ENCODE measurements at regions not wholly inside any gene's neighbourhood (a gene's known extent, or its start where the extent isn't known, plus 50 kb on each side); places are given as distances from the start of the nearest gene placed in this dataset.

DNA sequence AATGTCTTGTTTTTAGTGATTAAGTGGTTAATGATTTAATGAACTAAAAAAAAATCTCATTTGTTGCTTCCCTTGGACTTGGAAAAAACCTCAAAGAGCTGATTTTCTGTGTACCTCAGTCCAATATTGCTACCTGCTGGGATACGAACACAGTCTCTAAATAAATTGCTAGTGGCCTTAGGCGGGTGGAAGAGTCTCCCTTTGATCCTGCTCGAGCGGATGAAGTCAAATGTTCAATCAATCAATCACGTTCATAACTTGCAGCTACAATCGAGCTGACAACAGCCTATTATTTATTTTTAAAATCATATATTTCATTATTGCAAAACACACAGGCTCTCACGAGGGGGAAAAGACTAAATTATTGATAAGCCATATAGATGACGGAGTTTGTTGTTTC, 57.3 kb upstream of the HABP2 start:
- BruUV-seq (replicated peaks): no TSS peak
- intact Hi-C loops (cut with micrococcal nuclease) (no loop called here), in situ Hi-C loops (cut with MboI) (no loop called here)
- Histone ChIP-seq H3K4me1 (replicated peaks in 1 of 2; ENCODE audit: control insufficient read depth in 2 of 2, insufficient read depth in 2 of 2, low read length in 2 of 2) (no peaks in the 10 kb centered on the region), H3K27me3 (ENCODE audit: control insufficient read depth in 2 of 2, insufficient read depth in 2 of 2, low read length in 2 of 2) (peaks cover 0 to 22% of the 10 kb centered on the region in 2 experiments; a peak in 3 of 5 replicates), H3K27ac (ENCODE audit: extremely low read depth, low read depth, low read length) (no peak overlapping the region), H3K4me3 (no peak overlapping the region), H3K36me3 (ENCODE audit: control insufficient read depth, insufficient read depth, low read length) (no peaks in the 10 kb centered on the region), H3K9me3 (replicated peaks; ENCODE audit: control insufficient read depth, insufficient read depth, low read depth, low read length) (no peaks in the 10 kb centered on the region), H3K9ac (ENCODE audit: insufficient read depth in 1 of 2, low read depth in 2 of 2, low read length in 2 of 2) (no peak overlapping the region), H4K20me1 (replicated peaks; ENCODE audit: control insufficient read depth, insufficient read depth, low read length) (no peaks in the 10 kb centered on the region), H2AFZ (ENCODE audit: low read depth, low read length) (no peak overlapping the region), H3K9me1 (ENCODE audit: control insufficient read depth, insufficient read depth, low read length) (no peaks in the 10 kb centered on the region), H3K4me2 (ENCODE audit: insufficient read depth, low read length) (no peak overlapping the region), H3K79me2 (ENCODE audit: control insufficient read depth, insufficient read depth, low read length) (no peaks in the 10 kb centered on the region)
- ChIA-PET POLR2A (no interaction called here), CTCF (ENCODE audit: low intra/inter-chr PET ratio) (no interaction called here)
- under 1% methylated on average over 8 of the region's 8 CpGs for WGBS (ENCODE audit: insufficient coverage, low coverage, missing lambda C conversion rate)
- ATAC-seq (no peak), DNase-seq (ENCODE audit: extremely low read depth in 1 of 4, low spot score in 3 of 4) (no peak), FAIRE-seq (no peak)
- TF ChIP-seq POLR2G (IDR thresholded peaks at IDR 0.05; ENCODE audit: low read depth, low read length) (no peak), ZNF830 (CRISPR knock-in tag; IDR thresholded peaks at IDR 0.05) (no peak), ZNF143 (CRISPR knock-in tag; IDR thresholded peaks at IDR 0.05) (no peak), ZNF644 (tag; IDR thresholded peaks at IDR 0.05; ENCODE audit: low read depth) (no peak), ATF1 (CRISPR knock-in tag; IDR thresholded peaks at IDR 0.05) (no peak), ATF1 (tag; IDR thresholded peaks at IDR 0.05) (no peak), TGIF2 (CRISPR knock-in tag; IDR thresholded peaks at IDR 0.05) (no peak), DPF2 (IDR thresholded peaks at IDR 0.05) (no peak), E2F3 (CRISPR knock-in tag; IDR thresholded peaks at IDR 0.05) (no peak)
- TF ChIP-seq, protein P1, sequence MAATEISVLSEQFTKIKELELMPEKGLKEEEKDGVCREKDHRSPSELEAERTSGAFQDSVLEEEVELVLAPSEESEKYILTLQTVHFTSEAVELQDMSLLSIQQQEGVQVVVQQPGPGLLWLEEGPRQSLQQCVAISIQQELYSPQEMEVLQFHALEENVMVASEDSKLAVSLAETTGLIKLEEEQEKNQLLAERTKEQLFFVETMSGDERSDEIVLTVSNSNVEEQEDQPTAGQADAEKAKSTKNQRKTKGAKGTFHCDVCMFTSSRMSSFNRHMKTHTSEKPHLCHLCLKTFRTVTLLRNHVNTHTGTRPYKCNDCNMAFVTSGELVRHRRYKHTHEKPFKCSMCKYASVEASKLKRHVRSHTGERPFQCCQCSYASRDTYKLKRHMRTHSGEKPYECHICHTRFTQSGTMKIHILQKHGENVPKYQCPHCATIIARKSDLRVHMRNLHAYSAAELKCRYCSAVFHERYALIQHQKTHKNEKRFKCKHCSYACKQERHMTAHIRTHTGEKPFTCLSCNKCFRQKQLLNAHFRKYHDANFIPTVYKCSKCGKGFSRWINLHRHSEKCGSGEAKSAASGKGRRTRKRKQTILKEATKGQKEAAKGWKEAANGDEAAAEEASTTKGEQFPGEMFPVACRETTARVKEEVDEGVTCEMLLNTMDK (IDR thresholded peaks at IDR 0.05; ENCODE audit: borderline replicate concordance, insufficient read depth, low read depth, low read length, poor library complexity, severe bottlenecking): no peak
- TF ChIP-seq, protein P2, sequence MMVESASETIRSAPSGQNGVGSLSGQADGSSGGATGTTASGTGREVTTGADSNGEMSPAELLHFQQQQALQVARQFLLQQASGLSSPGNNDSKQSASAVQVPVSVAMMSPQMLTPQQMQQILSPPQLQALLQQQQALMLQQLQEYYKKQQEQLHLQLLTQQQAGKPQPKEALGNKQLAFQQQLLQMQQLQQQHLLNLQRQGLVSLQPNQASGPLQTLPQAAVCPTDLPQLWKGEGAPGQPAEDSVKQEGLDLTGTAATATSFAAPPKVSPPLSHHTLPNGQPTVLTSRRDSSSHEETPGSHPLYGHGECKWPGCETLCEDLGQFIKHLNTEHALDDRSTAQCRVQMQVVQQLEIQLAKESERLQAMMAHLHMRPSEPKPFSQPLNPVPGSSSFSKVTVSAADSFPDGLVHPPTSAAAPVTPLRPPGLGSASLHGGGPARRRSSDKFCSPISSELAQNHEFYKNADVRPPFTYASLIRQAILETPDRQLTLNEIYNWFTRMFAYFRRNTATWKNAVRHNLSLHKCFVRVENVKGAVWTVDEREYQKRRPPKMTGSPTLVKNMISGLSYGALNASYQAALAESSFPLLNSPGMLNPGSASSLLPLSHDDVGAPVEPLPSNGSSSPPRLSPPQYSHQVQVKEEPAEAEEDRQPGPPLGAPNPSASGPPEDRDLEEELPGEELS (CRISPR knock-in tag; IDR thresholded peaks at IDR 0.05; ENCODE audit: borderline replicate concordance): no peak
- TF ChIP-seq, protein P3, sequence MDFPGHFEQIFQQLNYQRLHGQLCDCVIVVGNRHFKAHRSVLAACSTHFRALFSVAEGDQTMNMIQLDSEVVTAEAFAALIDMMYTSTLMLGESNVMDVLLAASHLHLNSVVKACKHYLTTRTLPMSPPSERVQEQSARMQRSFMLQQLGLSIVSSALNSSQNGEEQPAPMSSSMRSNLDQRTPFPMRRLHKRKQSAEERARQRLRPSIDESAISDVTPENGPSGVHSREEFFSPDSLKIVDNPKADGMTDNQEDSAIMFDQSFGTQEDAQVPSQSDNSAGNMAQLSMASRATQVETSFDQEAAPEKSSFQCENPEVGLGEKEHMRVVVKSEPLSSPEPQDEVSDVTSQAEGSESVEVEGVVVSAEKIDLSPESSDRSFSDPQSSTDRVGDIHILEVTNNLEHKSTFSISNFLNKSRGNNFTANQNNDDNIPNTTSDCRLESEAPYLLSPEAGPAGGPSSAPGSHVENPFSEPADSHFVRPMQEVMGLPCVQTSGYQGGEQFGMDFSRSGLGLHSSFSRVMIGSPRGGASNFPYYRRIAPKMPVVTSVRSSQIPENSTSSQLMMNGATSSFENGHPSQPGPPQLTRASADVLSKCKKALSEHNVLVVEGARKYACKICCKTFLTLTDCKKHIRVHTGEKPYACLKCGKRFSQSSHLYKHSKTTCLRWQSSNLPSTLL (IDR thresholded peaks at IDR 0.05): no peak

Data from K562 (cell line).